ENCODE measurements at regions not wholly inside any gene's neighbourhood (a gene's known extent, or its start where the extent isn't known, plus 50 kb on each side); places are given as distances from the start of the nearest gene placed in this dataset.

GRCh38 chr10:128964100-128964403, 503.0 kb upstream of the MGMT start:
- no peak for DNase-seq (ENCODE audit: extremely low spot score, unreplicated experiment)
- H3K36me3 Mint-ChIP-seq: no peaks in the 10 kb centered on the region
- no peak overlapping the region for H3K27ac Mint-ChIP-seq
- peaks cover 12% of the 10 kb centered on the region for H3K4me1 Mint-ChIP-seq (ENCODE audit: unreplicated experiment)
- H3K9me3 Mint-ChIP-seq: no peaks in the 10 kb centered on the region
- H3K27me3 Mint-ChIP-seq: peaks cover 15% of the 10 kb centered on the region
- H3K4me3 Mint-ChIP-seq: no peak overlapping the region
- no peak for TF ChIP-seq CTCF (conservative IDR thresholded peaks at IDR 0.05)

GRCh38 chr10:128967980-128968756, 498.9 kb upstream of the MGMT start:
- Mint-ChIP-seq H3K4me1 (ENCODE audit: unreplicated experiment) (peaks cover 4% of the 10 kb centered on the region), H3K27ac (no peak overlapping the region), H3K27me3 (peaks cover 10% of the 10 kb centered on the region), H3K9me3 (no peaks in the 10 kb centered on the region), H3K4me3 (no peak overlapping the region), H3K36me3 (no peaks in the 10 kb centered on the region)
- TF ChIP-seq CTCF (conservative IDR thresholded peaks at IDR 0.05): no peak
- no peak for DNase-seq (ENCODE audit: extremely low spot score, unreplicated experiment)

GRCh38 chr10:128969551-128969950, 497.5 kb upstream of the MGMT start:
- Mint-ChIP-seq H3K36me3 (no peaks in the 10 kb centered on the region), H3K4me3 (no peak overlapping the region), H3K4me1 (ENCODE audit: unreplicated experiment) (peaks cover 5% of the 10 kb centered on the region), H3K27ac (no peak overlapping the region), H3K27me3 (peaks cover 10% of the 10 kb centered on the region), H3K9me3 (no peaks in the 10 kb centered on the region)
- TF ChIP-seq CTCF (conservative IDR thresholded peaks at IDR 0.05): no peak
- DNase-seq (ENCODE audit: extremely low spot score, unreplicated experiment): no peak

- H3K27ac Mint-ChIP-seq: no peak overlapping the region
- DNase-seq (ENCODE audit: extremely low spot score, unreplicated experiment): no peak
- no peak for TF ChIP-seq CTCF (conservative IDR thresholded peaks at IDR 0.05)
- no peak overlapping the region for H3K4me3 Mint-ChIP-seq
- no peaks in the 10 kb centered on the region for H3K9me3 Mint-ChIP-seq
- H3K36me3 Mint-ChIP-seq: no peaks in the 10 kb centered on the region
- H3K4me1 Mint-ChIP-seq (ENCODE audit: unreplicated experiment): peaks cover 5% of the 10 kb centered on the region
- H3K27me3 Mint-ChIP-seq: peaks cover 15% of the 10 kb centered on the region
These were observed 495.5 kb upstream of the MGMT start for GRCh38 chr10:128971374-128972035.

- Mint-ChIP-seq H3K27ac (no peak overlapping the region), H3K27me3 (peaks cover 15% of the 10 kb centered on the region), H3K36me3 (no peaks in the 10 kb centered on the region), H3K9me3 (no peaks in the 10 kb centered on the region), H3K4me3 (no peak overlapping the region), H3K4me1 (ENCODE audit: unreplicated experiment) (peaks cover 5% of the 10 kb centered on the region)
- no peak for TF ChIP-seq CTCF (conservative IDR thresholded peaks at IDR 0.05)
- DNase-seq (ENCODE audit: extremely low spot score, unreplicated experiment): no peak
These were observed 495.0 kb upstream of the MGMT start for GRCh38 chr10:128972036-128972405.

Data from type B pancreatic cell (in vitro differentiated cells).